ENCODE measurements at regions not wholly inside any gene's neighbourhood (a gene's known extent, or its start where the extent isn't known, plus 50 kb on each side); places are given as distances from the start of the nearest gene placed in this dataset.

GRCh38 chr3:89533275-89533674, 425.9 kb downstream of the EPHA3 start:
- TF ChIP-seq POLR2A (IDR thresholded peaks at IDR 0.05; ENCODE audit: control extremely low read depth in 1 of 2, low read depth in 2 of 2, low read length in 2 of 2) (no peak), EGR1 (IDR thresholded peaks at IDR 0.05; ENCODE audit: borderline replicate concordance, low read depth, low read length) (no peak), TAF1 (IDR thresholded peaks at IDR 0.05; ENCODE audit: low read depth, low read length) (no peak), BRCA1 (IDR thresholded peaks at IDR 0.05; ENCODE audit: low read depth, low read length) (no peak)
- TF ChIP-seq, protein P1, sequence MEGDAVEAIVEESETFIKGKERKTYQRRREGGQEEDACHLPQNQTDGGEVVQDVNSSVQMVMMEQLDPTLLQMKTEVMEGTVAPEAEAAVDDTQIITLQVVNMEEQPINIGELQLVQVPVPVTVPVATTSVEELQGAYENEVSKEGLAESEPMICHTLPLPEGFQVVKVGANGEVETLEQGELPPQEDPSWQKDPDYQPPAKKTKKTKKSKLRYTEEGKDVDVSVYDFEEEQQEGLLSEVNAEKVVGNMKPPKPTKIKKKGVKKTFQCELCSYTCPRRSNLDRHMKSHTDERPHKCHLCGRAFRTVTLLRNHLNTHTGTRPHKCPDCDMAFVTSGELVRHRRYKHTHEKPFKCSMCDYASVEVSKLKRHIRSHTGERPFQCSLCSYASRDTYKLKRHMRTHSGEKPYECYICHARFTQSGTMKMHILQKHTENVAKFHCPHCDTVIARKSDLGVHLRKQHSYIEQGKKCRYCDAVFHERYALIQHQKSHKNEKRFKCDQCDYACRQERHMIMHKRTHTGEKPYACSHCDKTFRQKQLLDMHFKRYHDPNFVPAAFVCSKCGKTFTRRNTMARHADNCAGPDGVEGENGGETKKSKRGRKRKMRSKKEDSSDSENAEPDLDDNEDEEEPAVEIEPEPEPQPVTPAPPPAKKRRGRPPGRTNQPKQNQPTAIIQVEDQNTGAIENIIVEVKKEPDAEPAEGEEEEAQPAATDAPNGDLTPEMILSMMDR (IDR thresholded peaks at IDR 0.05; ENCODE audit: control extremely low read depth in 1 of 3, insufficient read depth in 1 of 3, low read depth in 1 of 3, low read length in 3 of 3): no peak

All from H1 (cell line).